ENCODE measurements at regions not wholly inside any gene's neighbourhood (a gene's known extent, or its start where the extent isn't known, plus 50 kb on each side); places are given as distances from the start of the nearest gene placed in this dataset.

- H4K20me1 ChIP-seq: no peaks in the 10 kb centered on the region
- no peak overlapping the region for H3K4me3 ChIP-seq
- H3K36me3 ChIP-seq: no peaks in the 10 kb centered on the region
- no peak for TF ChIP-seq Cebpa-rat (IDR thresholded peaks at IDR 0.05)
- H3K27me3 ChIP-seq: no peaks in the 10 kb centered on the region
- H3K27ac ChIP-seq: no peak overlapping the region
- H3K4me1 ChIP-seq: no peaks in the 10 kb centered on the region
- H3K9me3 ChIP-seq: no peaks in the 10 kb centered on the region
- H3K9ac ChIP-seq: no peak overlapping the region
- H3K4me2 ChIP-seq: no peak overlapping the region
These were observed 56.4 kb upstream of the NR2F2 start for GRCh38 chr15:96274087-96274440.

- no peak overlapping the region for H3K4me3 ChIP-seq
- H3K4me1 ChIP-seq: no peaks in the 10 kb centered on the region
- H3K27me3 ChIP-seq: no peaks in the 10 kb centered on the region
- no peak overlapping the region for H3K4me2 ChIP-seq
- H3K9ac ChIP-seq: no peak overlapping the region
- no peaks in the 10 kb centered on the region for H3K36me3 ChIP-seq
- H3K9me3 ChIP-seq: no peaks in the 10 kb centered on the region
- TF ChIP-seq Cebpa-rat (IDR thresholded peaks at IDR 0.05): no peak
- no peaks in the 10 kb centered on the region for H4K20me1 ChIP-seq
- no peak overlapping the region for H3K27ac ChIP-seq
These were observed 55.8 kb upstream of the NR2F2 start for GRCh38 chr15:96274698-96275097.

GRCh38 chr15:96276438-96277210, 53.9 kb upstream of the NR2F2 start:
- no peaks in the 10 kb centered on the region for H3K4me1 ChIP-seq
- no peak for TF ChIP-seq Cebpa-rat (IDR thresholded peaks at IDR 0.05)
- H3K27ac ChIP-seq: no peak overlapping the region
- H3K9me3 ChIP-seq: peaks cover 5% of the 10 kb centered on the region; the same call in 1 of the 2 replicates
- H3K4me3 ChIP-seq: no peak overlapping the region
- no peak overlapping the region for H3K4me2 ChIP-seq
- H4K20me1 ChIP-seq: no peaks in the 10 kb centered on the region
- H3K36me3 ChIP-seq: no peaks in the 10 kb centered on the region
- H3K27me3 ChIP-seq: no peaks in the 10 kb centered on the region
- H3K9ac ChIP-seq: no peak overlapping the region

All from BLaER1 (cell line).